HUES48 (cell line): ENCODE measurements at regions not wholly inside any gene's neighbourhood (a gene's known extent, or its start where the extent isn't known, plus 50 kb on each side); places are given as distances from the start of the nearest gene placed in this dataset.

ENCODE experiments used
- H3K27ac ChIP-seq: one replicate; pipeline ENCODE4 v1.7.0; 2013; ENCODE audit warnings: low read depth, low read length, inconsistent platforms
- H3K27me3 ChIP-seq: 2 replicates; pipeline ENCODE4 v1.6.1; 2013; ENCODE audit warnings: mild to moderate bottlenecking, low read length; ENCODE audit not compliant: control insufficient read depth, insufficient read depth
- H3K36me3 ChIP-seq: 2 replicates; pipeline ENCODE4 v1.6.1; 2013; ENCODE audit warnings: low read length; ENCODE audit not compliant: control insufficient read depth, insufficient read depth
- H3K4me1 ChIP-seq: 2 replicates; pipeline ENCODE4 v1.6.1; 2013; ENCODE audit warnings: mild to moderate bottlenecking, low read length; ENCODE audit not compliant: control insufficient read depth, insufficient read depth
- H3K4me3 ChIP-seq: 2 replicates; pipeline ENCODE4 v1.5.1; 2013; ENCODE audit warnings: mild to moderate bottlenecking, low read depth, low read length
- H3K9ac ChIP-seq: 2 replicates; pipeline ENCODE4 v1.6.1; 2013; ENCODE audit warnings: mild to moderate bottlenecking, low read depth, low read length, moderate library complexity
- H3K9me3 ChIP-seq: 2 replicates; pipeline ENCODE4 v1.6.1; 2013; ENCODE audit warnings: low read length; ENCODE audit not compliant: control insufficient read depth, insufficient read depth

DNA sequence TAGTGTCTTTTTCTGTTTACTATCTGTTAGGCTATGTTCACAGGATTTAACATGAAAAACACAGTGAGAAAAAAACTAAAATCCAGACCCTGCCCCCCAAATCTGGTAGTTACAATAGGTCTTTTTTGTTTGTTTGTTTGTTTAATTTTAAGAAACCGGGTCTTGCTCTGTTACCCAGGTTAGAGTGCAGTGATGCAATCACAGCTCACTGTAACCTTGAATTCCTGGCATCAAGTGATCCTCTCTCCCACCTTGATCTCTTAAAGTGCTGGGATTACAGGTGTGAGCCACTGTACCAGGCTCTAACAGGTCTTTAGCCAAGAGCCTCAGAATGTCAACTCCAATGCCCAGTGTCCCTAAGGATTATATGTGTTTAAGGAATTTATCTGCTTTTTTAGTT is 88.0 kb upstream of the GOLIM4 start:
- Histone ChIP-seq H3K27me3 (no peaks in the 10 kb centered on the region), H3K4me1 (no peaks in the 10 kb centered on the region), H3K36me3 (no peaks in the 10 kb centered on the region), H3K9ac (no peak overlapping the region), H3K9me3 (no peaks in the 10 kb centered on the region), H3K4me3 (no peak overlapping the region), H3K27ac (no peak overlapping the region)

DNA sequence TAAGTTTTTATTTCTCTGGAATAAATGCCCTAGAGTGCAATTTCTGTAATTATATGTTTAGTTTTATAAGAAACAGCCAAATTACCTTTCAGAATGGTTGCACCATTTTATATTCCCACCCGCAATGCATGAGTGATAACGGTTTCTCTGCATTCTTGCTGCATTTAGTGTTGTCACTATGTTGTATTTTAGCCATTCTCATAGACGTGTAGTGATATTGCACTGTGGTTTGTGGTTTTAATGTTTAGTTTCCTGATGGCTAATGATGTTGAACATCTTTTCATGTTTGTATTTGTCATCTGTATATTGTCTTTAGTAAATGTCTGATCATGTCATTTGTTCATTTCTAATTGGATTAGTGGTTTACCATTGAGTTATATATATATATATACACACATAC is 73.0 kb upstream of the GOLIM4 start:
- H3K36me3 ChIP-seq, result no peaks in the 10 kb centered on the region

GRCh38 chr3:168165390-168166269 is 69.9 kb upstream of the GOLIM4 start:
- H3K36me3 ChIP-seq, result no peaks in the 10 kb centered on the region
- no peak overlapping the region for H3K9ac ChIP-seq
- H3K4me1 ChIP-seq, result no peaks in the 10 kb centered on the region
- H3K27me3 ChIP-seq, result no peaks in the 10 kb centered on the region
- no peaks in the 10 kb centered on the region for H3K9me3 ChIP-seq
- no peak overlapping the region for H3K4me3 ChIP-seq
- no peak overlapping the region for H3K27ac ChIP-seq

More for the DNA sequence above, 73.0 kb upstream of the GOLIM4 start:
- no peaks in the 10 kb centered on the region for H3K27me3 ChIP-seq
- no peak overlapping the region for H3K9ac ChIP-seq
- no peaks in the 10 kb centered on the region for H3K9me3 ChIP-seq
- H3K4me1 ChIP-seq, result no peaks in the 10 kb centered on the region
- no peak overlapping the region for H3K27ac ChIP-seq
- no peak overlapping the region for H3K4me3 ChIP-seq

DNA sequence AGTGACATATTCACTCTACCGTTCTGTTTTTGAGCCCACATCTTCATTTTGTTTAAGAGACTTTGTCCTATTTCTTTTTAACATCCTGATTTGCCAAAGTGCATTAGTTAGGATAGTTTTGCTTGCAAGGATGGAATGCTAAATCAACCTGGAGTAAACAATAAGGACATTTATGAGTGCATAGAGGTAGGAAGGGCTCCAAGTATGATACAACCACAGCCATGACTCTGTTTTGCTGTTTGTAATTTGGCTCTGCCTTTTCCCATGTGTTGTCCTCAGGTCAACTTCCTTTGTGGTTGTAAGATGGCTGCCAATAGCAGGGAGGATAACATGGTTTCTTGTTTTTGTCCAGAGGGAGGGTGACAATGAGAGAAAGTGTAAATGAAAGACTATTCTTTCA is 66.4 kb upstream of the GOLIM4 start:
- Histone ChIP-seq H3K27ac (no peak overlapping the region), H3K4me3 (no peak overlapping the region), H3K9me3 (no peaks in the 10 kb centered on the region)

DNA sequence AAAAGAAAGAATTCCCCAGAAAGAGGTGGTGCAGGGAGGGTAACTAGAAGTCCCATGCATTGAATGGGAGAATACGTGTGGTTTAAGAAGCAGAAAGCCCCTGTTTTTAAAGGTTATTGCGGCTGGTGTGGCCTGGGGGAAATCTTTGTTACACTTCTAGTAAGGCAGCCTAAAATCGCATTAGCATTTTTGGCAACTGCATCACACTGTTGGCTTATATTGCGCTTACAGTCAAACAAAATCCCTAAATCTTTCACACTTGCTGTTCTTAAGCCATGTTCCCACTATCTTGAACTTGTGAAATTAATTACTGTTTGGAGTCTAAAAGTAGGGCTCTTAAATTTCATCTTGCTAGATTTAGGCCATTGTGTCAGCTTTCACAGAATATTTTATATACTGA is 66.0 kb upstream of the GOLIM4 start:
- no peaks in the 10 kb centered on the region for H3K36me3 ChIP-seq
- no peaks in the 10 kb centered on the region for H3K9me3 ChIP-seq
- H3K4me3 ChIP-seq, result no peak overlapping the region
- H3K27me3 ChIP-seq, result no peaks in the 10 kb centered on the region
- H3K27ac ChIP-seq, result no peak overlapping the region
- H3K4me1 ChIP-seq, result no peaks in the 10 kb centered on the region
- no peak overlapping the region for H3K9ac ChIP-seq

More for the DNA sequence above, 66.4 kb upstream of the GOLIM4 start:
- Histone ChIP-seq H3K27me3 (no peaks in the 10 kb centered on the region), H3K9ac (no peak overlapping the region), H3K4me1 (no peaks in the 10 kb centered on the region), H3K36me3 (no peaks in the 10 kb centered on the region)

DNA sequence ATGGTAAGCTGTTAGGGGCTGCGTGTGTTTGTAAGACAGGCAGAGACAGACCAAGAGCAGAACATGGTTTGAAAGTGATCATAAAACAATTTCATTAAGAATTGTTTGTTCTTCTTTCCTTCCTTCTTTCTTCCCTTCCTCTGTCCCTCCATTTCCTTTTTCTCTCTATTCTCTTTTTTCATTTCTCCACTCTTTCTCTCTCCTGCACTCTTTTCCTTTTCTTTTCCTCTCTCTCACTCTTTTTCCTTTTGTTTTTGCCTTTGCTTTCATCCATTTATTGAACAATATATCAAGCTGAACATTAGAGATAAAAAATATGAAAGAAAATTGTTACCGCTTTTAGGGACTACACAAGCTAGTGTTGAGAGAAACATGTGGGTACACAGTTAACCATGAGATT is 62.2 kb upstream of the GOLIM4 start:
- H3K4me1 ChIP-seq, result no peaks in the 10 kb centered on the region
- H3K9ac ChIP-seq, result no peak overlapping the region
- H3K9me3 ChIP-seq, result peaks cover 8% of the 10 kb centered on the region
- no peak overlapping the region for H3K4me3 ChIP-seq
- H3K27ac ChIP-seq, result no peak overlapping the region
- no peaks in the 10 kb centered on the region for H3K36me3 ChIP-seq
- H3K27me3 ChIP-seq, result no peaks in the 10 kb centered on the region

DNA sequence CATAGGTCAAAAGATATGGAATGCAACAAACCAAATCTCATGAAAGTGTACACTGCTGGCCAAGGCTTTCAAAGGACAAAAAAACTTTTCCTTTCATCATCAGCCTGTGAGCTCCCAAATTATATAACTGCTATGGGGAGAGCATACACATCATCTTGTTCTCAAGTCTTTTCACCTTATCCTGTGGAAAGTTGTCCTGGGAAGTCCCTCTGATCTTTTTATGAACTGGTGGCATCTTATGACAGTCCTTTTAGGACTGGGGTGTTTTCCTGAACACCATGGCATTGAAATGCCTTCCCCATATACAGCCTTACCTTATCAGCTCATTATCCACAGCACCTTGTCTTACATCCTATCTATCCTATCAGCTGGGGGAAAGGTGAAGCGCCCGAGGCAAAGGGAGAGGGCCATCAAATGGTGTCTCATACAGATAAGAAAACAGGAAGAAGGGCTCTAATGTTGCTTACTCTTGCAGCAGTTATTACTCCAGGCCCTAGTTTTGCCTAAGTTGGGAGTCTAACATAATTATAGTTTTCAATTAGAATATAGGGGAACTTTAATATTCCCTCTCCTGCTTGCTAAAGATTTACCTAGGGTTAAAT is 61.5 kb upstream of the GOLIM4 start:
- H3K9me3 ChIP-seq, result peaks cover 14% of the 10 kb centered on the region
- H3K27me3 ChIP-seq, result no peaks in the 10 kb centered on the region
- no peak overlapping the region for H3K9ac ChIP-seq
- H3K4me1 ChIP-seq, result no peaks in the 10 kb centered on the region
- no peaks in the 10 kb centered on the region for H3K36me3 ChIP-seq
- H3K4me3 ChIP-seq, result no peak overlapping the region
- no peak overlapping the region for H3K27ac ChIP-seq

GRCh38 chr3:168156479-168156878 is 60.8 kb upstream of the GOLIM4 start:
- H3K36me3 ChIP-seq, result no peaks in the 10 kb centered on the region
- no peak overlapping the region for H3K4me3 ChIP-seq
- no peaks in the 10 kb centered on the region for H3K4me1 ChIP-seq
- no peak overlapping the region for H3K9ac ChIP-seq
- peaks cover 18% of the 10 kb centered on the region for H3K9me3 ChIP-seq
- no peak overlapping the region for H3K27ac ChIP-seq
- H3K27me3 ChIP-seq, result no peaks in the 10 kb centered on the region

DNA sequence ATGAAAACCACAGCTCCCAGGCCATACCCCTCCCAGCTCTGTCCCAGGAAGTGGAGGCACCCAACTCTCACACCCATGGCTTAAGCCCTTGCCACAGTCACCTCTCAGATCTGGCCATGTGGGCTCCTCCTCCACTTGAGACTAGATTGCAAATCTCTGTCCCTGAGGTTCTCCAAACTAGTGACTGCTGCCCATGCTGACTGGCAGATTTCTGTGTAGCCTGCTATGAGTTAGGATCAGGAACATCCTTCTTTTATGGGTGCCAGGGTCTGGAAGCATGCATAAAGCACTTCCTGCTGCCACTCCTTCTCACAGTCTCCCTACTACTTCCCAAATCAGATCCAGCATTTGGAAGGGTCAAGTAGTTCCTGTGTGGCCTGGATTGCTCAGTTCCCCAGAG is 59.6 kb upstream of the GOLIM4 start:
- H3K9me3 ChIP-seq, result peaks cover 18% of the 10 kb centered on the region
- no peaks in the 10 kb centered on the region for H3K36me3 ChIP-seq
- H3K9ac ChIP-seq, result no peak overlapping the region
- no peak overlapping the region for H3K27ac ChIP-seq
- H3K4me1 ChIP-seq, result no peaks in the 10 kb centered on the region
- no peak overlapping the region for H3K4me3 ChIP-seq
- H3K27me3 ChIP-seq, result no peaks in the 10 kb centered on the region

DNA sequence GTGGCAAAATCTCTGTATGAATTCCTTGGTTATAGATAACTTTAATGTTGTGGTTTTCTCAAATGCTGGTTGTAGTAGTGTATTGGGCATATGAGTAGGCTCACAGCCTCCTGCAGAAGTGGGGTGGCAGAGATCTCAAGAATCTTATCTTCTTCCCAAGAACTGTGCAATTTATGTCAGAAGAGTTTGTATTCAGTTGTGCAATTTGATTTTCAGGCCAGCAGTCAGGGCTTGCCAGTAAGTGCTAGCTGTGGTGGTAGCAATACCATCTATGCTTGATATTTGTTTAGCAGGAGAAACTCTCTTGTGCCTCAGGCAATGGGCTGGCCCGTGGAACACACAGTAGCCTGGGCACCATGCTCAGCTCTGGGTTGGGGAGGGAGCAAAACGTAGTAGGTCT is 58.4 kb upstream of the GOLIM4 start:
- Histone ChIP-seq H3K27me3 (no peaks in the 10 kb centered on the region), H3K4me3 (no peak overlapping the region), H3K4me1 (no peaks in the 10 kb centered on the region), H3K36me3 (no peaks in the 10 kb centered on the region), H3K27ac (no peak overlapping the region), H3K9ac (no peak overlapping the region), H3K9me3 (peaks cover 18% of the 10 kb centered on the region)

- no peak overlapping the region for H3K4me3 ChIP-seq
- H3K27ac ChIP-seq, result no peak overlapping the region
- H3K36me3 ChIP-seq, result no peaks in the 10 kb centered on the region
- H3K9ac ChIP-seq, result no peak overlapping the region
- no peaks in the 10 kb centered on the region for H3K4me1 ChIP-seq
- no peaks in the 10 kb centered on the region for H3K27me3 ChIP-seq
- H3K9me3 ChIP-seq, result peaks cover 18% of the 10 kb centered on the region
Observed at GRCh38 chr3:168152149-168152548, 56.4 kb upstream of the GOLIM4 start.
